ENCODE measurements at regions not wholly inside any gene's neighbourhood (a gene's known extent, or its start where the extent isn't known, plus 50 kb on each side); places are given as distances from the start of the nearest gene placed in this dataset.
"Not testable (repeated sequence)": the region's sequence is repeated elsewhere in the genome, so short reads cannot be mapped to it uniquely, and the experiment has no call there.

DNA sequence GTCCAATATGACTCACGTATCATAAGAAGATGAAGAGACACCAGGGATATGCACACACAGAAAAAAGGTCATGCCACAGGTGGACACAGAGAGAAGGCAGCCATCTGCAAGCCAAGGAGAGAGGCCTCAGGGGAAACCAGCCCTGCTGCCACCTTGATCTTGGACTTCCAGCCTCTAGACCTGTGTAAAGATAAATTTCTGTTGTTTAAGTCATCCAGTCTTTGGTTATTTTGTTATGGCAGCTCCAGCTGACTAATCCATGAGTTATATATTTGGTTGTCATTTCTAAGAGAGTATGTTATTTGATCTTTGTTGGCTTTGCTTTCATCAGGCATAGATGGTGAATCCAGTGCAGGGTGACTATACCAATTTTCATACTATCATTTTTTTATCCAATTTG is 130.2 kb upstream of the DAP start:
- no peak overlapping the region for H3K4me3 ChIP-seq
- TF ChIP-seq CTCF (IDR thresholded peaks at IDR 0.05): no peak

GRCh38 chr5:10886497-10886896 is 125.5 kb upstream of the DAP start:
- intact Hi-C loops (cut with DNase I, micrococcal nuclease): no loop called here
- DNase-seq (no peak), ATAC-seq (no peak)
- H3K9me3 ChIP-seq: no peaks in the 10 kb centered on the region
- H3K36me3 ChIP-seq (ENCODE audit: low read depth): no peaks in the 10 kb centered on the region
- no peak overlapping the region for H3K4me3 ChIP-seq
- no peaks in the 10 kb centered on the region for H3K4me1 ChIP-seq (ENCODE audit: low read depth)
- TF ChIP-seq CTCF (IDR thresholded peaks at IDR 0.05): no peak

More for the DNA sequence above, 130.2 kb upstream of the DAP start:
- Histone ChIP-seq H3K36me3 (ENCODE audit: low read depth) (no peaks in the 10 kb centered on the region), H3K9me3 (no peaks in the 10 kb centered on the region), H3K4me1 (ENCODE audit: low read depth) (no peaks in the 10 kb centered on the region)
- DNase-seq: no peak
- intact Hi-C loops (cut with DNase I, micrococcal nuclease): no loop called here
- no peak for ATAC-seq

GRCh38 chr5:10885026-10885425 is 124.0 kb upstream of the DAP start:
- DNase-seq (no peak), ATAC-seq (no peak)
- intact Hi-C loops (cut with DNase I, micrococcal nuclease): no loop called here
- Histone ChIP-seq H3K36me3 (ENCODE audit: low read depth) (no peaks in the 10 kb centered on the region), H3K9me3 (no peaks in the 10 kb centered on the region), H3K4me3 (no peak overlapping the region), H3K4me1 (ENCODE audit: low read depth) (no peaks in the 10 kb centered on the region)
- no peak for TF ChIP-seq CTCF (IDR thresholded peaks at IDR 0.05)

DNA sequence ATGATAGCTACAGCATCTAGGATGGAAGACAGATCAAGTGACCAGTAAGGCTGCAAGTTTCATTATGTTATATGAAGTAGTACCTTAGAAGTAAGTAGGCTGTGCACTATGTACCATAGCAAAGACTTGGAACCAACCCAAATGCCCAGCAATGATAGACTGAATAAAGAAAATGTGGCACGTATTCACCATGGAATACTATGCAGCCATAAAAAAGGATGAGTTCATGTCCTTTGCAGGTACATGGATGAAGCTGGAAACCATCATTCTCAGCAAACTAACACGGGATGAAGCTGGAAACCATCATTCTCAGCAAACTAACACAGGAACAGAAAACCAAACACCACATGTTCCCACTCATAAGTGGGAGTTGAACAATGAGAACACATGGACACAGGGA is 122.9 kb upstream of the DAP start:
- ATAC-seq; intact Hi-C loops (cut with DNase I, micrococcal nuclease): not testable (repeated sequence)

GRCh38 chr5:10880934-10881333 is 119.9 kb upstream of the DAP start:
- DNase-seq: no peak
- Histone ChIP-seq H3K4me1 (ENCODE audit: low read depth) (no peaks in the 10 kb centered on the region), H3K4me3 (no peak overlapping the region), H3K36me3 (ENCODE audit: low read depth) (no peaks in the 10 kb centered on the region), H3K9me3 (no peaks in the 10 kb centered on the region)
- no peak for ATAC-seq
- no peak for TF ChIP-seq CTCF (IDR thresholded peaks at IDR 0.05)
- intact Hi-C loops (cut with DNase I, micrococcal nuclease): no loop called here

More for the DNA sequence above, 122.9 kb upstream of the DAP start:
- not testable (repeated sequence) for H3K4me3 ChIP-seq; DNase-seq; H3K36me3 ChIP-seq (ENCODE audit: low read depth); H3K9me3 ChIP-seq; H3K4me1 ChIP-seq (ENCODE audit: low read depth)

GRCh38 chr5:10876996-10877395 is 116.0 kb upstream of the DAP start:
- H3K9me3 ChIP-seq; ATAC-seq; DNase-seq; H3K36me3 ChIP-seq (ENCODE audit: low read depth); H3K4me1 ChIP-seq (ENCODE audit: low read depth); intact Hi-C loops (cut with DNase I, micrococcal nuclease); H3K4me3 ChIP-seq: not testable (repeated sequence)

DNA sequence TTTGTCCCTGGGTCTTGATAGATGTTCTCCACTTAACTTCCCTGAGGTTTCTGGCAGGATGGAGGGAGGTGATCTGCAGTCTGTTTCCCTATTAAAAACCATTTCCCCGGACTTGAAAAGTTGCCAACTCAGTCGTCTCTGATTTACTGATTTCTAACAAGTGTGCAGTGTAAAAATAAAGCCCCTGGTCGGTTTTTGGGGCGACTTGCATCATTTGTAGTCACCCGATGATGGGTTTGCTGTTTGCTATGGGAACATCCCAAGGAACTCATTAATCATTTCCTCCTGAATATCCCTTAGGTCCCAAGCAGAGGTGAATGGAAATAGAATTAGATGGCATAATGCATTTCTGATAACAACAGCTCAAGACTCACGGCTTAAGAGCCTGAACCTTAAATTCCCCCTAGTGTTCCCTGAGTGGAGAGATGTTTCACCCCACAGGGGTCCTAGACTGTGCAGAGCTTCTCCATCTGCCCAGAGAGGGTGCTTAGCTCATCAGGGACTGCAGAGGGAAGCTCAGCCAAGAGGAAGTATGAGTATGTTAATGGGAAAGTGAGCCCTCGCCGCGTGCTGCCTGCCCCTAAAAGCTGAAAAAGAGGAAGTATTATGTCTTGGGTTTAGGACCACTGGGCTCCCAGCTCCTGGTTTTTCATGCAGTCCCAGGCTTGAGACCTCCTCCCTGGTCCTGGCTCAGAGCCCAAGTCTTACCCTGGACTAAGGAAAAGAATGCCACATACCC is 115.1 kb upstream of the DAP start:
- DNase-seq (peak in 1 of 3 donors; percentile 11), ATAC-seq (no peak)
- H3K36me3 ChIP-seq (ENCODE audit: low read depth): no peaks in the 10 kb centered on the region
- no peak for TF ChIP-seq CTCF (IDR thresholded peaks at IDR 0.05)
- intact Hi-C loops (cut with DNase I, micrococcal nuclease): no loop called here
- no peaks in the 10 kb centered on the region for H3K9me3 ChIP-seq
- no peaks in the 10 kb centered on the region for H3K4me1 ChIP-seq (ENCODE audit: low read depth)
- no peak overlapping the region for H3K4me3 ChIP-seq

Data from mucosa of descending colon (tissue), 3 donors.